DND-41 (cell line): ENCODE measurements at regions not wholly inside any gene's neighbourhood (a gene's known extent, or its start where the extent isn't known, plus 50 kb on each side); places are given as distances from the start of the nearest gene placed in this dataset.
"Not testable (repeated sequence)": the region's sequence is repeated elsewhere in the genome, so short reads cannot be mapped to it uniquely, and the experiment has no call there.

ENCODE experiments used
- ATAC-seq: fragments of 200-7000 bp; cut with Tn5 transposase; 3 replicates; pipeline ENCODE4 v1.9.1; 2021; ENCODE audit warnings: low read depth; ENCODE audit not compliant: insufficient read depth
- DNase-seq: peaks from one replicate; pipeline ENCODE4 v3.0.0-alpha.2; 2020
- H2AFZ ChIP-seq: 2 replicates; pipeline ENCODE4 v1.6.0; 2012; ENCODE audit warnings: low read depth, low read length
- H3K27ac ChIP-seq: 2 replicates; pipeline ENCODE4 v1.5.1; 2012; ENCODE audit warnings: low read length, inconsistent platforms
- H3K27me3 ChIP-seq: fragments of 200-600 bp; sonication (generic); 2 replicates; pipeline ENCODE4 v1.6.0; 2012; ENCODE audit warnings: low read length, mild to moderate bottlenecking, inconsistent platforms; ENCODE audit not compliant: insufficient read depth, poor library complexity
- H3K36me3 ChIP-seq: 2 replicates; pipeline ENCODE4 v1.5.1; 2012; ENCODE audit warnings: low read length, inconsistent platforms; ENCODE audit not compliant: insufficient read depth
- H3K4me1 ChIP-seq: 2 replicates; pipeline ENCODE4 v1.5.1; 2012; ENCODE audit warnings: mild to moderate bottlenecking, low read length; ENCODE audit not compliant: insufficient read depth
- H3K4me2 ChIP-seq: 2 replicates; pipeline ENCODE4 v1.6.0; 2012; ENCODE audit warnings: mild to moderate bottlenecking, moderate library complexity, low read length, inconsistent platforms; ENCODE audit not compliant: insufficient read depth
- H3K4me3 ChIP-seq, 2 experiments: fragments of 200-600 bp in 1 of 2; shearing (Covaris generic) in 1 of 2; 2 replicates each; pipeline ENCODE4 v1.5.1; 2012 to 2016; ENCODE audit warnings: inconsistent platforms in 2 of 2, low read length in 2 of 2, mild to moderate bottlenecking in 2 of 2, low read depth in 1 of 2, moderate library complexity in 1 of 2
- H3K79me2 ChIP-seq: 2 replicates; pipeline ENCODE4 v1.6.0; 2012; ENCODE audit warnings: low read length, inconsistent platforms; ENCODE audit not compliant: insufficient read depth
- H3K9ac ChIP-seq: 2 replicates; pipeline ENCODE4 v1.6.0; 2012; ENCODE audit warnings: low read depth, mild to moderate bottlenecking, inconsistent platforms, low read length, moderate library complexity
- H3K9me3 ChIP-seq: 2 replicates; pipeline ENCODE4 v1.5.1; 2012; ENCODE audit warnings: low read length, moderate library complexity, mild to moderate bottlenecking, inconsistent platforms; ENCODE audit not compliant: insufficient read depth, severe bottlenecking
- H4K20me1 ChIP-seq: 2 replicates; pipeline ENCODE4 v1.6.0; 2012; ENCODE audit warnings: low read length; ENCODE audit not compliant: insufficient read depth
- TF ChIP-seq, protein P1 (sequence below): IDR thresholded peaks from 2 replicates; pipeline ENCODE4 v1.5.1; 2012; ENCODE audit warnings: borderline replicate concordance, low read length, moderate library complexity, mild to moderate bottlenecking; ENCODE audit not compliant: poor library complexity, severe bottlenecking; ENCODE audit errors: extremely low read depth

DNA sequence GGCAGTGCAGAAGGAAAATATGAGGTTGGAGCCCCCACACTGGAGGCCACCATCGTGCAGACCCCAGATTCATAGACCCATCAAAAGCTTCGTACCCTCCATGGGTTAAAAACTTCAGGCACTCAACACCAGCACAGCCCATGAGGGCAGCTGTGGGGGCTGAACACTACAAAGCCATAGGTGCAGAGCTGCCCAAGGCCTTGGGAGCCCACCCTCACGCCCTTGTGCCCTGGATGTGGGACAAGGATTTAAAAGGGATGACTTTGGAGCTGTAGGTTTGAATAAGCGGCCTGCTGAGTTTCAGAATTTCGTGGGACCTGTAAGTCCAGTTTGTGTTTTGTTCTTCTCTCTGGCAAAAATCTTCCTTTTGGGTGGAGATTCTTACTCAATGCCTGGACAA is 747.6 kb downstream of the SPATA31A6 start:
- not testable (repeated sequence) for H3K4me2 ChIP-seq, H3K4me1 ChIP-seq, ATAC-seq, H3K27me3 ChIP-seq, H3K9ac ChIP-seq, H3K79me2 ChIP-seq, DNase-seq, H3K9me3 ChIP-seq, H4K20me1 ChIP-seq, H3K36me3 ChIP-seq, H3K4me3 ChIP-seq, H3K27ac ChIP-seq, H2AFZ ChIP-seq

DNA sequence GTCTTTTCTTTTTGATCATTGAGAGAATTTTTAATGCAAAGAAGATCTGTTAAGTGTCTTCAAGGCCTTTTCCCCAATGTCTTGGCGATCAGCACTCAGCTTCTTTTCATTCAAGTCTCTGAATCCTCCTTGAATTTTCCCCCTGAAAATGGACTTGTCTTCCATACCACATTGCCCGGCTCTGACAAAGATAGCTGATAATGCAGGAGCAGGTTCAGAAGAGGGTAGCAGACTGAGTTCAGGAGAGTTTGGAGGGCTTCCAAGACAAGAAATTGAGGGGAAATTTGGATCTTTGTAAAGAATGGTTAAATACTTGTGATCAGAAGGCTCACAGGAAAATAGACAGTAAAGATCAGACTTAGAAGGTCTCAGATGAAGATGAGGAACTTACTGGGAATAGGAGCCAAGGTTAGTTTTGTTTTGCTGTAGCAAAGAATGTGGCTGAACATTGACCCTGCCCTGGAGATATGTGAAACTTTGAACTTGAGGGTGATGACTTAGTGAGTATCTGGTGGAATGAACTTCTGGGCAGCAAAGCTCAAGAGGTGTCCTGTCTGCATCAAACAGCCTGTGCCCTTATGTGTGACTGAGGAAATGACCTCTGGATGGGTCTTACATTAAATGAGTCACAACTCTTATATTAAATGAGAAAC is 754.2 kb downstream of the SPATA31A6 start:
- H3K79me2 ChIP-seq, H4K20me1 ChIP-seq, H2AFZ ChIP-seq, ATAC-seq, H3K9ac ChIP-seq, H3K4me1 ChIP-seq, H3K27me3 ChIP-seq, DNase-seq, H3K9me3 ChIP-seq, H3K4me2 ChIP-seq, H3K4me3 ChIP-seq, H3K36me3 ChIP-seq, H3K27ac ChIP-seq: not testable (repeated sequence)

DNA sequence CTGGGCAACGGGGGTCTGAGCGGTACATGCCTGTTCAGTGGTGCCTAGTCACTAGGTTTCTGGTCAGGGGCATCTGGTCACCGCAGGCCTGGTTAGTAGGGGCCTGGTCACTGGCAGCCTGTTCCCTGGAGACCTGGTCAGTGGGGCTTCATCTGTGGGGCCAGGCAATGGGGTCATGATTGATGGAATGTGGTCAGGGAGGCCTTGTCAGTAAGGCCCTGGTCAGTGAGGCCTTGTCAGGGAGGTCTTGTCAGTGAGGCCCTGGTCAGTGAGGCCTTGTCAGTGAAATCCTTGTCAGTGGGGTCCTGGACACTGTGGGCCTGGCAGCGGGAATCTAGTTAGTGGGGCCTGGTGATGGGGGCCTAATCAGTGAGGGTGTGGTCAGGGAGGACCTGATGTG is 763.6 kb downstream of the SPATA31A6 start:
- not testable (repeated sequence) for H2AFZ ChIP-seq, H3K4me2 ChIP-seq, H3K79me2 ChIP-seq, H3K27ac ChIP-seq, H3K4me3 ChIP-seq, H3K9me3 ChIP-seq, H4K20me1 ChIP-seq, H3K27me3 ChIP-seq, ATAC-seq, H3K4me1 ChIP-seq, H3K36me3 ChIP-seq, DNase-seq, H3K9ac ChIP-seq

DNA sequence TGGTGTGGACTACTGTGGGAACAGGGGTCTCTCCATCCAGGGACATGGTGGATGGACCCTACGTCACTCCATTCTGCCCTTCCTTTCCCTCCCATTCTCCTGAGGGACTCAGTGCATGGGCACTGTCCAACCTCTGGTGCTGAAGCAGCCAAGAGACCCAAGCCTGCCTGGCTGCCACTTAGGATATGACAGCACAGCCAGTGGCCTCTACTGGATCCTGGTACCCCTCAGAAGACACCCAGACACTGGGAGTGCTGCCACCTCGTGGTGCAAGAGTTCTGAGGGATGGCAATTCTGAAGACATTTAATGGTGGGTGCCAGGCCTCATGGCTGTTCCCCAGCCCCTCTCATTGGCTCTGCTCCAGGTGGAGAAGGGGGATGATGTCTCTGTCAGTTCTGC is 767.8 kb downstream of the SPATA31A6 start:
- not testable (repeated sequence) for H3K4me3 ChIP-seq, H3K9ac ChIP-seq, H3K27ac ChIP-seq, H3K79me2 ChIP-seq, ATAC-seq, H3K9me3 ChIP-seq, H3K27me3 ChIP-seq, H2AFZ ChIP-seq, H3K4me1 ChIP-seq, H4K20me1 ChIP-seq, H3K4me2 ChIP-seq, H3K36me3 ChIP-seq
- TF ChIP-seq, protein P1, sequence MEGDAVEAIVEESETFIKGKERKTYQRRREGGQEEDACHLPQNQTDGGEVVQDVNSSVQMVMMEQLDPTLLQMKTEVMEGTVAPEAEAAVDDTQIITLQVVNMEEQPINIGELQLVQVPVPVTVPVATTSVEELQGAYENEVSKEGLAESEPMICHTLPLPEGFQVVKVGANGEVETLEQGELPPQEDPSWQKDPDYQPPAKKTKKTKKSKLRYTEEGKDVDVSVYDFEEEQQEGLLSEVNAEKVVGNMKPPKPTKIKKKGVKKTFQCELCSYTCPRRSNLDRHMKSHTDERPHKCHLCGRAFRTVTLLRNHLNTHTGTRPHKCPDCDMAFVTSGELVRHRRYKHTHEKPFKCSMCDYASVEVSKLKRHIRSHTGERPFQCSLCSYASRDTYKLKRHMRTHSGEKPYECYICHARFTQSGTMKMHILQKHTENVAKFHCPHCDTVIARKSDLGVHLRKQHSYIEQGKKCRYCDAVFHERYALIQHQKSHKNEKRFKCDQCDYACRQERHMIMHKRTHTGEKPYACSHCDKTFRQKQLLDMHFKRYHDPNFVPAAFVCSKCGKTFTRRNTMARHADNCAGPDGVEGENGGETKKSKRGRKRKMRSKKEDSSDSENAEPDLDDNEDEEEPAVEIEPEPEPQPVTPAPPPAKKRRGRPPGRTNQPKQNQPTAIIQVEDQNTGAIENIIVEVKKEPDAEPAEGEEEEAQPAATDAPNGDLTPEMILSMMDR = peak; percentile 16
- peak; percentile 4 for DNase-seq

DNA sequence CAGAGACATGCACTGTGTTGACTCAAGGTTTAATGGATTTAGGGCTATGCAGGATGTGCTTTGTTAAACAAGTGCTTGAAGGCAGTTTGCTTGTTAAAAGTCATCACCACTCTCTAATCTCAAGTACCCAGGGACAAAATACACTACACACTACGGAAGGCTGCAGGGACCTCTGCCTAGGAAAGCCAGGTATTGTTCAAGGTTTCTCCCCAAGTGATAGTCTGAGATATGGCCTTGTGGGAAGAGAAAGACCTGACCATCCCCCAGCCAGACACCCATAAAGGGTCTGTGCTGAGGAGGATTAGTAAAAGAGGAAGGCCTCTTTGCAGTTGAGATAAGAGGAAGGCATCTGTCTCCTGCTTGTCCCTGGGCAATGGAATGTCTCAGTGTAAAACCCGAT is 781.7 kb downstream of the SPATA31A6 start:
- H3K4me2 ChIP-seq, H3K4me3 ChIP-seq, H3K9me3 ChIP-seq, H3K27me3 ChIP-seq, H3K36me3 ChIP-seq, DNase-seq, H3K4me1 ChIP-seq, H2AFZ ChIP-seq, H4K20me1 ChIP-seq, H3K9ac ChIP-seq, ATAC-seq, H3K79me2 ChIP-seq, H3K27ac ChIP-seq: not testable (repeated sequence)

DNA sequence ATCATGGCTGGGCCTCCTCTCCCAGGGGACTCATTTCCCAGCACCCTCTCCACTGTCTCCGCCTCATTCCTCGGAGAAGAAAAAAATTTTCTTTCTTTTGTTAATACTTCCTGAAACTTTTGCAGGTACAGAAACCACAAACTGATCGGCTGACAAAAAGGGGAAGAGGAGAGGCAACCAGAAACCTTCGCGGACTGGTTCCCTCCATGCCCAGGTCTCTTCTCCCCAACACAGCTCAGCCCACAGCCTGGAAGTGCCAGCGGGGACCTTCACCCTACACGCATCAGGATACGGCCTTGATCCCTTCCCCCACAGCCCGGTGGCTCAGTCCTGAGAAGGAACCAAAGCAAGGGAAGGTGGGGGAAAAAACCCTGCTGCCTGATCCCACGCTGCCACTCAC is 788.4 kb downstream of the SPATA31A6 start:
- not testable (repeated sequence) for H3K4me2 ChIP-seq, H3K9ac ChIP-seq, ATAC-seq, H3K79me2 ChIP-seq, H3K27me3 ChIP-seq, H3K4me3 ChIP-seq, H3K4me1 ChIP-seq, H2AFZ ChIP-seq, H3K36me3 ChIP-seq, DNase-seq, H3K9me3 ChIP-seq, H3K27ac ChIP-seq, H4K20me1 ChIP-seq

DNA sequence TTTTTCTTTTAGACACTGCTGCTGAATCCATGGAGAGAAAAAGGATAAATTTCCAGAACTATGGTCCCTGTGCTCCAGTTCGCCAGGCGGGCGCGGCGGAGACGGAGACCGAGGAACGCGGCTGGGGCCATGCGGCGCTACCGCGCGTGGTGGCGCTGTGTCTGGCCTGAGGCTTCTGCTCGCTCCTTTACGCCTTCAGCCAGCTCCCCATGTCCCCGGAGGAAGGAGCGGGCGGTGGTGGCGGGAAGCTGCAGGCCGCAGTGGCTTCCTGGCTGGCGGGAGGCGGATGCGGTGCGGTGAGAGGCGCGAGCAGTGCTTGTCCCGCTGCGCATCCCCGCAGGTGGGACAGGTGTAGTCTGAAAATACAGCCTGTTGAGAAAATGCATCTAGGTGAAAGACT is 791.3 kb downstream of the SPATA31A6 start:
- H3K4me2 ChIP-seq, H4K20me1 ChIP-seq, H3K9me3 ChIP-seq, H3K27me3 ChIP-seq, H3K27ac ChIP-seq, H3K9ac ChIP-seq, H3K79me2 ChIP-seq, DNase-seq, ATAC-seq, H3K4me1 ChIP-seq, H3K36me3 ChIP-seq, H3K4me3 ChIP-seq, H2AFZ ChIP-seq: not testable (repeated sequence)

DNA sequence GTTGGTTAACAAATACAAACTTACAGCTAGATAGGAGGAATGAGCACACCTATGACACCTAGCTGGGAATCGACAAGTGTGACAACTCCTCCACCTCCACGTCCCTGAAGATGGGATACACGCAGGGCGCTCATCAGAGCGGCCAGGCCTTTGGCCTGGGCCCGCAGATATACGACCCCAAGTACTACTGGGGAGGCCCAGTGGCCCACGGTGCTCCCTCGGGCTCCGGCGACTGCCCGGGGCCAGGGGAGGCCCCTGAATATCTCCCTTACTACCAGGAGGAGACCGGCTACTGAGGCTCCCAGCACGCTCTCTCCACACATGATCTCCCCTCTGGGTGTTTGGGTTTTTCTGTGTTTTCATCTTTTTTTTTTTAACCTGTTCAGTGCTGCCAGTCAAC is 801.3 kb downstream of the SPATA31A6 start:
- H4K20me1 ChIP-seq, H3K36me3 ChIP-seq, H3K27ac ChIP-seq, H2AFZ ChIP-seq, H3K9me3 ChIP-seq, H3K27me3 ChIP-seq, H3K79me2 ChIP-seq, H3K9ac ChIP-seq, H3K4me3 ChIP-seq, H3K4me1 ChIP-seq, DNase-seq, H3K4me2 ChIP-seq, ATAC-seq: not testable (repeated sequence)
